Hepatocyte (in vitro differentiated cells): ENCODE measurements at regions not wholly inside any gene's neighbourhood (a gene's known extent, or its start where the extent isn't known, plus 50 kb on each side); places are given as distances from the start of the nearest gene placed in this dataset.

Source experiments
- CTCF ChIP-seq: fragments of 200-600 bp; sonication (generic); IDR thresholded peaks from 2 replicates; pipeline ENCODE4 v1.5.1; 2016; ENCODE audit warnings: antibody characterized with exemption, mild to moderate bottlenecking; ENCODE audit not compliant: poor library complexity
- EZH2 ChIP-seq: fragments of 200-600 bp; sonication (generic); IDR thresholded peaks from 2 replicates; pipeline ENCODE4 v1.6.1; 2016; ENCODE audit warnings: antibody characterized with exemption, mild to moderate bottlenecking, borderline replicate concordance
- EZH2phosphoT487 ChIP-seq: fragments of 200-600 bp; sonication (generic); IDR thresholded peaks from one replicate; pipeline ENCODE4 v1.6.1; 2018; ENCODE audit warnings: antibody characterized with exemption, mild to moderate bottlenecking, low read depth, moderate library complexity; ENCODE audit not compliant: unreplicated experiment, severe bottlenecking

GRCh38 chr15:35724626-35725025 lies 178.7 kb upstream of the DPH6 start:
- TF ChIP-seq CTCF: no peak
- TF ChIP-seq EZH2phosphoT487: no peak
- no peak for TF ChIP-seq EZH2
